ENCODE measurements at regions not wholly inside any gene's neighbourhood (a gene's known extent, or its start where the extent isn't known, plus 50 kb on each side); places are given as distances from the start of the nearest gene placed in this dataset.

DNA sequence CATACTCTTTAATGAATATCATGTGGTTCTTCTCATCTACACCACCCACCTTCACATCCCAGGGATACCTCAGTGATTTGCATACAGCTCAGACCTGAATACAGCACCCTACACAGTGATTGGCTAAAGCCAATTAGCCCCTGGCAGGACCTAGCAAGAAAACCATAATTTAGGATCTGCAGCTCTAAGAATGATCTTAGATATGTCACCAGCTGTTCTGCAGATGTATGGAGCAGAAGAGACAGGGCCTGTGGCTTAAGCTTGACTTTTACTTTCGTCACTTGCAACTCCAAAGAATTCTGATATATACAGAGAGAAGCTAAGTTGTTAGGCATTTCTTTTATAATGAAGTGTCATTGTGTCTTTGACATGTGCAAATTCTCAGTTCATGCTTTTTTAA, 483.2 kb upstream of the C9orf72 start:
- H3K4me2 ChIP-seq (ENCODE audit: low read depth, low read length) = no peak overlapping the region
- H3K14ac ChIP-seq (replicated peaks; ENCODE audit: low read depth, low read length) = no peak overlapping the region
- no peaks in the 10 kb centered on the region for H3K79me1 ChIP-seq (ENCODE audit: low read depth in 1 of 2, low read length in 2 of 2)
- no peaks in the 10 kb centered on the region for H3K36me3 ChIP-seq (ENCODE audit: control insufficient read depth, insufficient read depth, low read length)
- no peak overlapping the region for H3K27ac ChIP-seq (ENCODE audit: insufficient read depth, low read length)
- no peak overlapping the region for H4K8ac ChIP-seq (ENCODE audit: low read depth in 2 of 2, low read length in 2 of 2)
- in situ Hi-C loops (cut with MboI; ENCODE audit: low sequenced_read_pairs) (loop anchor here (25.0 kb wide), 1 partner anchor 106 kb away; no protein-coding TSS in a partner anchor), intact Hi-C loops (cut with micrococcal nuclease) (no loop called here), dilution Hi-C loops (cut with HindIII; ENCODE audit: low sequenced_read_pairs, unreplicated experiment) (no loop called here)
- H3K4ac ChIP-seq (ENCODE audit: low read depth, low read length) = no peak overlapping the region
- TF ChIP-seq USF2 (IDR thresholded peaks at IDR 0.05; ENCODE audit: low read depth, low read length) (no peak), CTCF (conservative IDR thresholded peaks at IDR 0.05; ENCODE audit: low read depth, low read length) (no peak), CEBPB (IDR thresholded peaks at IDR 0.05; ENCODE audit: low read depth, low read length) (no peak), RFX5 (IDR thresholded peaks at IDR 0.05; ENCODE audit: low read depth, low read length) (no peak), FOS (IDR thresholded peaks at IDR 0.05; ENCODE audit: low read depth, low read length) (no peak), RCOR1 (IDR thresholded peaks at IDR 0.05; ENCODE audit: insufficient replicate concordance, low read length) (no peak), SMC3 (IDR thresholded peaks at IDR 0.05; ENCODE audit: low read depth, low read length) (no peak), CHD1 (IDR thresholded peaks at IDR 0.05; ENCODE audit: low read depth, low read length) (no peak), POLR2A (IDR thresholded peaks at IDR 0.05; ENCODE audit: low read depth, low read length) (no peak), MAZ (IDR thresholded peaks at IDR 0.05; ENCODE audit: borderline replicate concordance, low read depth, low read length) (no peak), NFE2L2 (IDR thresholded peaks at IDR 0.05; ENCODE audit: low read depth, low read length) (no peak), BHLHE40 (IDR thresholded peaks at IDR 0.05; ENCODE audit: low read depth, low read length) (no peak), RAD21 (IDR thresholded peaks at IDR 0.05; ENCODE audit: low read length) (no peak), MXI1 (IDR thresholded peaks at IDR 0.05; ENCODE audit: borderline replicate concordance, low read depth, low read length) (no peak), MAFK (IDR thresholded peaks at IDR 0.05; ENCODE audit: low read depth, low read length) (no peak)
- TF ChIP-seq, protein P1, sequence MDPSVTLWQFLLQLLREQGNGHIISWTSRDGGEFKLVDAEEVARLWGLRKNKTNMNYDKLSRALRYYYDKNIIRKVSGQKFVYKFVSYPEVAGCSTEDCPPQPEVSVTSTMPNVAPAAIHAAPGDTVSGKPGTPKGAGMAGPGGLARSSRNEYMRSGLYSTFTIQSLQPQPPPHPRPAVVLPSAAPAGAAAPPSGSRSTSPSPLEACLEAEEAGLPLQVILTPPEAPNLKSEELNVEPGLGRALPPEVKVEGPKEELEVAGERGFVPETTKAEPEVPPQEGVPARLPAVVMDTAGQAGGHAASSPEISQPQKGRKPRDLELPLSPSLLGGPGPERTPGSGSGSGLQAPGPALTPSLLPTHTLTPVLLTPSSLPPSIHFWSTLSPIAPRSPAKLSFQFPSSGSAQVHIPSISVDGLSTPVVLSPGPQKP (IDR thresholded peaks at IDR 0.05; ENCODE audit: borderline replicate concordance, low read depth, low read length) = no peak
- CTCF ChIA-PET = no interaction called here
- no peak overlapping the region for H2BK20ac ChIP-seq (ENCODE audit: low read depth, low read length)
- no peak overlapping the region for H2AK9ac ChIP-seq (replicated peaks; ENCODE audit: low read depth, low read length, poor library complexity)
- no peaks in the 10 kb centered on the region for H3K4me1 ChIP-seq (ENCODE audit: control insufficient read depth, insufficient read depth, low read length)
- WGBS, 2 experiments (ENCODE audit: extremely low coverage in 2 of 2, insufficient read length in 1 of 2) = no CpG with 5 or more reads among the region's 1 CpG
- no peaks in the 10 kb centered on the region for H3K9me3 ChIP-seq (ENCODE audit: control insufficient read depth, insufficient read depth, low read length)
- no peak overlapping the region for H2BK120ac ChIP-seq (ENCODE audit: low read depth, low read length)
- H3K9ac ChIP-seq (ENCODE audit: low read depth, low read length) = no peak overlapping the region
- H3K56ac ChIP-seq (ENCODE audit: extremely low read depth, insufficient read depth, low read length) = no peak overlapping the region
- no peak overlapping the region for H3K18ac ChIP-seq (ENCODE audit: low read depth, low read length)
- ATAC-seq (ENCODE audit: low read depth) (no peak), DNase-seq (no peak)
- no peak overlapping the region for H2AK5ac ChIP-seq (ENCODE audit: low read depth, low read length)
- H3K4me3 ChIP-seq (ENCODE audit: insufficient read depth, low read depth, low read length) = no peak overlapping the region
- H2AFZ ChIP-seq (replicated peaks; ENCODE audit: low read length, poor library complexity) = no peak overlapping the region
- no peak overlapping the region for H3K23ac ChIP-seq (ENCODE audit: low read depth, low read length)
- H4K20me1 ChIP-seq (ENCODE audit: insufficient read depth, low read length) = no peaks in the 10 kb centered on the region
- no TSS peak for BruUV-seq (replicated peaks)
- POLR2A ChIA-PET (ENCODE audit: unreplicated experiment) = no interaction called here
- no peaks in the 10 kb centered on the region for H3K9me1 ChIP-seq (ENCODE audit: insufficient read depth, low read length)
- H2BK5ac ChIP-seq (ENCODE audit: low read depth, low read length, poor library complexity, severe bottlenecking) = no peak overlapping the region
- no peak overlapping the region for H4K5ac ChIP-seq (ENCODE audit: low read depth, low read length)
- H3K27me3 ChIP-seq (ENCODE audit: control insufficient read depth, insufficient read depth, low read length) = no peaks in the 10 kb centered on the region
- no peak overlapping the region for H2BK15ac ChIP-seq (ENCODE audit: low read depth, low read length)
- H4K91ac ChIP-seq (ENCODE audit: insufficient read depth, low read depth, low read length) = no peak overlapping the region
